RWPE2 (cell line): ENCODE measurements at regions not wholly inside any gene's neighbourhood (a gene's known extent, or its start where the extent isn't known, plus 50 kb on each side); places are given as distances from the start of the nearest gene placed in this dataset.

Experiments used
- ATAC-seq: fragments of 200-7000 bp; cut with Tn5 transposase; 3 replicates; pipeline ENCODE4 v1.9.1; 2021; ENCODE audit warnings: low read depth
- DNase-seq: peaks from one replicate; pipeline ENCODE4 v3.0.0-alpha.2; 2020; ENCODE audit warnings: low spot score
- H3K27ac ChIP-seq: fragments of 450-650 bp; 2 replicates; pipeline ENCODE4 v1.5.1; 2017; ENCODE audit warnings: mild to moderate bottlenecking; ENCODE audit not compliant: poor library complexity, severe bottlenecking
- H3K27me3 ChIP-seq: fragments of 250-450 bp; sonication (Bioruptor Pico); 2 replicates; pipeline ENCODE4 v1.5.1; 2021; ENCODE audit warnings: mild to moderate bottlenecking, moderate library complexity; ENCODE audit not compliant: insufficient read depth, poor library complexity, severe bottlenecking
- H3K36me3 ChIP-seq: fragments of 250-450 bp; sonication (Bioruptor Pico); 2 replicates; pipeline ENCODE4 v1.5.1; 2020; ENCODE audit warnings: low read depth, mild to moderate bottlenecking, moderate library complexity
- H3K4me1 ChIP-seq: fragments of 250-450 bp; sonication (Bioruptor Pico); 2 replicates; pipeline ENCODE4 v1.5.1; 2021; ENCODE audit warnings: mild to moderate bottlenecking, moderate library complexity; ENCODE audit not compliant: insufficient read depth, poor library complexity, severe bottlenecking
- H3K4me3 ChIP-seq: fragments of 250-450 bp; sonication (Bioruptor Pico); 2 replicates; pipeline ENCODE4 v1.5.1; 2021; ENCODE audit warnings: mild to moderate bottlenecking, moderate library complexity; ENCODE audit not compliant: severe bottlenecking
- H3K9me3 ChIP-seq: fragments of 250-450 bp; sonication (Bioruptor Pico); 2 replicates; pipeline ENCODE4 v1.5.1; 2021; ENCODE audit warnings: mild to moderate bottlenecking, moderate library complexity; ENCODE audit not compliant: severe bottlenecking
- CTCF ChIP-seq: fragments of 450-650 bp; IDR thresholded peaks from one replicate; pipeline ENCODE4 v1.5.1; 2017; ENCODE audit warnings: mild to moderate bottlenecking, moderate library complexity; ENCODE audit not compliant: poor library complexity, severe bottlenecking

DNA sequence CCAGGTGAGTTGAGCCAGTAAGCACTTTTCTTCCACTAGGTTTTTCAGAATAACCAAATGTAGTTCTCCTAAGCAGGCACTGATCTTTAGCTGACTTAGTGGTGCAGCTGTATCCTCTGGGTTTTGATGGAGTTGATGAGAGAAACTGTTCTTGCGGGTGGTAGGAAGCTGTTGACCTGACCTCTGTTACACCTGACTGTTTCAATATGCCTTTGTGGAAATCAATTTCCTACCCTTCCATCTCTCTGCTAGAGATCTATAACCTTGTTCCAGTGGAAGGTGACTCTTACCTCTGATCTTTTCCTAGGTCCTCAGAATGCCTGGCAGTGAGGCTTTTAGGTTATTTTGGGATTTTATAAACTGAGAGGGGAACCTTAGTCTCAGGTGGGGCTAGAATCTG is 51.6 kb upstream of the MACF1 start:
- Histone ChIP-seq H3K27me3 (no peaks in the 10 kb centered on the region), H3K4me3 (no peak overlapping the region), H3K27ac (peak overlapping the region; percentile 97), H3K4me1 (peaks cover 34% of the 10 kb centered on the region), H3K36me3 (0 out of 2 replicates have a peak, but pooled peaks cover 3% of the 10 kb centered on the region), H3K9me3 (no peaks in the 10 kb centered on the region)
- ATAC-seq, result no peak
- no peak for TF ChIP-seq CTCF
- no peak for DNase-seq

DNA sequence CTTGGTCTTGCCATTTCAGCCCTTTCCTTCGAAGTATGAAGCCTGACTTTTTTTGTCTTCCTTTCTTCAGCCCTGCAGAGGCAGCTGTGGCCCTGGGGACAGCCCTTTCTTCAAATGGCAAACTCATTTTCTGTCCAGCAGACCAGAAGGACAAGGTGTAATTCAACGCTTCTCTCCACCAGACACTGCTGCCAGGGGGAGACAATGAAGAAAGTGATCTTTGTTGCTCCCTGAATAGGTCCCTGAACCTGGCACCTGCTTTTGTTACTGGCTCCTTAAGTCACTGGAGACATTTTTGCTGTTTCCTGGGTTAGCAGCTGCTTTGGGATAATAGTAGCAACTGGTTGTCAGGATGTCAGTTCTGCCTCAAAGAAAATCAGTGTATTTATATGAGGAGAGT is 50.8 kb upstream of the MACF1 start:
- no peak for DNase-seq
- peaks cover 40% of the 10 kb centered on the region for H3K4me1 ChIP-seq
- H3K27ac ChIP-seq, result peak overlapping the region; percentile 97

GRCh38 chr1:39154553-39155421 is 49.7 kb upstream of the MACF1 start:
- Histone ChIP-seq H3K27me3 (no peaks in the 10 kb centered on the region), H3K4me3 (no peak overlapping the region), H3K9me3 (no peaks in the 10 kb centered on the region), H3K27ac (peak overlapping the region; percentile 97), H3K4me1 (peaks cover 49% of the 10 kb centered on the region), H3K36me3 (0 out of 2 replicates have a peak, but pooled peaks cover 3% of the 10 kb centered on the region)
- DNase-seq (no peak), ATAC-seq (peak; percentile 53)
- TF ChIP-seq CTCF, result no peak

More for the DNA sequence above, 50.8 kb upstream of the MACF1 start:
- no peaks in the 10 kb centered on the region for H3K9me3 ChIP-seq
- 0 out of 2 replicates have a peak, but pooled peaks cover 3% of the 10 kb centered on the region for H3K36me3 ChIP-seq
- H3K4me3 ChIP-seq, result no peak overlapping the region
- TF ChIP-seq CTCF, result no peak
- ATAC-seq, result no peak
- H3K27me3 ChIP-seq, result no peaks in the 10 kb centered on the region
